Activated CD8-positive, alpha-beta memory T cell treated with anti-CD3 and anti-CD28 coated beads for 36 hours (primary cell): ENCODE measurements at regions not wholly inside any gene's neighbourhood (a gene's known extent, or its start where the extent isn't known, plus 50 kb on each side); places are given as distances from the start of the nearest gene placed in this dataset.

Experiments
- CTCF ChIA-PET: fragments of 350-600 bp; sonication (Branson Sonifier 250); formaldehyde crosslinking; loops from one replicate; lab custom pipeline; 2021; ENCODE audit warnings: antibody characterized with exemption; lab: Charles Lee
- POLR2A ChIA-PET: fragments of 350-600 bp; sonication (Branson Sonifier 250); formaldehyde crosslinking; loops from one replicate; lab custom pipeline; 2021; ENCODE audit warnings: antibody characterized with exemption; lab: Charles Lee

DNA sequence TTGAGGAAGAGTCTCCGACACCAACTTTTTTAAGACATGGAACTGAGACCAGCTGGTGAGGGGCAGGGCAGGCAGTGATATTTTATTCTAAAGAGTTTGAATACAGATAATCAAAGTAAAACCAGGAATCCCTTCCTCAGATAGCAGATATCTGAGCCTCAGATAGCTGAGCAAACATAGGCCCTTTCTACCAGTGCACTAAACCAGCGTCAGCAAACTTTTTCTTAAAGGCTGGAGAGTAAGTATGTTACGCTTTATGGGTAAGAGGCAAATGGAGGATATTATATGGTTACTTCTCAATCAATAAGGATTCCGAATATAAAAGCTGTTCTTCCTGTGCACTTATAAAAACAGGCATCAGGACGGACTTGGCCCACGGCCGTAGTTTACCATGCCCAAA lies 73.9 kb downstream of the WNT5A start:
- POLR2A ChIA-PET = no interaction called here
- CTCF ChIA-PET = no interaction called here

DNA sequence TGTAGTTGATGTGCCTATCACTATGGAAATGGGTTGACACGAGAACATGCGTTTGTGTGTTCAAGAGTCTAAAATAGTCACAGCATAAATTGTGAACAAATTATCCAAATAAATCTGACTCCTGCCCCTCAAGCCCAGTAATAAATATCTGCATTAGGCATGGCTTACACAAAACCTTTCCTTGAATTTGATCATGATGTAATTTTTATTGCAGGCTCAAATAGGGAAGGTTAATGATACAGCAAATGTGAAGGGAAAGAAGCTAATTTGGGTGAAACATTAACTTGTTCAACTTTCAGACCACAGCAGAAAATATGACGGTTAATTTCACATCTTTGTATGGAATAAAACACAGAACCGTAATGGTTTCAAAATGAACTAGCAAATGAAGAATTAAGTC lies 74.6 kb downstream of the WNT5A start:
- ChIA-PET POLR2A (no interaction called here), CTCF (no interaction called here)

DNA sequence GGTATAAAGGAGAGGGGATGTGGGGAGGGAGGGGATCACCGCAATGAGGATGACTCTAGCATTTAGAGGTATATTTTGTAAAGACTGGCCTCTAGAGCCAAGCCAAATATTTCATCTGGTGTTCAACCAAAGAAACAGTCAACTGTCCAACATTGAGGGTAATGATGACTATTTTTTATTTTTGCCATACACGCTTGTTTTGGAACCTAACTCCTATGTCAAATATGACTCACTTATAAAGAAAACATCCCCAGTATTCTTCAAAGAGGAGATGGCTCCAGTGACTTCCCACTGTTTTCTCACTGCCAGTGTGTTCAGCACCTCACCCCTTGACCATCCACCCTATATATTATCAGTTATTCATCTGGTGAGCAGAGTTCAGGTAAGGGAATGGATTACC lies 77.3 kb downstream of the WNT5A start:
- ChIA-PET POLR2A (no interaction called here), CTCF (no interaction called here)

DNA sequence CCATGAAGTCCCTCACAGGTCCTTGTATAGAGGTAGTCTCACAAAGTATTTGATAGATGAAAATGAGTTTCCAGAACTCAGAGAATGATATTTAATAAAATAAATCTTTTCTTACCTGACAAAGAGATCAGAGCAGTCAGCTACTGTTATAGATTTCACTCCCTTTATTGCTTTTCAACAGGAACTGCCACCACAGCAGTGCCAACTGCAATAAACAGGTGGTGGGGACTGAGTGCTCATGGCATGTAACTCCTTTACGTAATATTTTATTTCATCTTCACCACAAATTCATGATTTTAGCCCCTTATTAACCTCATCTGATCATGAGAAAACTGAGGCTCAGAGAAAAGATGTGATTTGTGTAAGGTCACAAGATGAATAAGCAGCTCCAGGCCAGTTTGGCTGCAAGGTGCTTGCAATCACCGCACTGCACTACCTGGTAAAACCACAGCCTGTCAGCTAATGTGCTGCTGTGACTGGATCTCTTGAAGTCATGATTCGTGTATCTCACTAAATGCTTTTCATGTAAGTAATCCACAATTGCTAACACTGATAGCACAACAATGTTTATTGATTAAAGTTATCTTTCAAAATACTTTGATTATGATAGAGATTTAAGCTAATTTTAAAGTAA lies 78.8 kb downstream of the WNT5A start:
- CTCF ChIA-PET = no interaction called here

DNA sequence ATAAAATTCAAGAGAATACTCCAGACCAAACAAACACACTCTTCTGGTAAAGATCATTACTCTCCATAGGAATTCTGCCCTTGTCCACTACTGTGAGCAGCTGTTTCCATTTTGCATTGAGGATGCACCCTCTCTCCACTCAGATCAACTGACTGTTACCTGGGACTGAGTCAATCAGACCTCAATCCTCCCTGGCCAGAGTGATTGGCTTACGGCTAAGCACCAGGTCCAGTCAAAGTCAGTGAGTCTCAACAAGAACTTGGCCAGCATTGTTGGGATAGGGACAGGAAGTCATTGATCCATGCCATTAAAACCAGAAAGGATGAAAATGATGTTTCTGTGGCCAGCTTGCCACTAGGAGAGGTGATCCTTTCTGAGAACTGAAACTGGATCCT lies 79.7 kb downstream of the WNT5A start:
- POLR2A ChIA-PET = no interaction called here
- CTCF ChIA-PET = no interaction called here

More for the DNA sequence above, 78.8 kb downstream of the WNT5A start:
- POLR2A ChIA-PET = no interaction called here

DNA sequence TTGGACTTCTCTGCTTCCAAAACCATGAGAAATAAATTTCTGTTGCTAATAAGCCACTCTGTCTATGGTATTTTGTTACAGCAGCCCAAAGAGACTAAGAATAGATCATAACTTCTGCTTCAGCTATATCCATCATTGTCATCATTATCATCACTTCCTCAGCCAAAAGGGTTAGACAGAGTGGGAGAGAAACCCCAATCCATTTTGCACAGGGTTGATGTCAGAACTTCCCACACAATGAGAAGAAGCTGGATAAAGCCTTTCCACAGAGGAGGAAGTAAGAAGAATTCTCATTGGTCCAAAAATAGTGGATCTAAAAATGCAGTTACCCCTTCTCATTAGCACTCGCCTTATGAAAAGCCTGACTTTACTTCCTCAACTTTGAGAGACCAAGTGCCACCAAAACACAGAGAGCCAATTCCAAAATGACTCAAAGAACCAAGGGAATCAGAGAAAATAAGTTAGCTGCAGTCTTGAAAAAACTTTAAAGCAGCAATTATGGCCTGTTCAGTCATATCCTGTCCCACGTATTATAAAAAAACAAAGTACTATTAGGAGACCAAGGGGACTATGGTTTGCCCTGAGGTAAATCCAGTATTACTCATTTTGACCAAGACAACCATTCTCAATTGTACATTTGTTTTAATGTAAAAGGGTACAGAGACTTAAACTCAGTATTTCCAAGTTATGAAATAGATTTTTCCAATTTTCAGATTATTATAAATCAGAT lies 80.2 kb downstream of the WNT5A start:
- ChIA-PET CTCF (no interaction called here), POLR2A (no interaction called here)

DNA sequence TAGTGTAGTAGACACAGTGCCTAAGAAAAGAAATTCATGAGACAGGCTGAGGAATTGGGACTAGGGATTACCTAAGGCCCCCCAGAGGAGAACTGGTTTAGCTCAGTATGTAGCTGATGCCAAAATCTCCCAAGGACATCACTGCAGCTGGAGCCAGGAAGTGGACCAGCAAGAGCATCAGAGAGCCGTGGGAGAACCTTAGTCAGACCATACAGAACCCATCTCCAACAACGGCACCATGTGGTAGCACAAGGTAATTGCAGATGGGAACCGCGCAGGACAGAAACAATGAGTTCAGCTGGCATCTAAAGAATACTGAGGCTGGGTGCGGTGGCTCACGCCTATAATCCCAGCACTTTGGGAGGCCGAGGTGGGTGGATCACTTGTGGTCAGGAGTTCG lies 81.7 kb downstream of the WNT5A start:
- ChIA-PET POLR2A (no interaction called here), CTCF (no interaction called here)

DNA sequence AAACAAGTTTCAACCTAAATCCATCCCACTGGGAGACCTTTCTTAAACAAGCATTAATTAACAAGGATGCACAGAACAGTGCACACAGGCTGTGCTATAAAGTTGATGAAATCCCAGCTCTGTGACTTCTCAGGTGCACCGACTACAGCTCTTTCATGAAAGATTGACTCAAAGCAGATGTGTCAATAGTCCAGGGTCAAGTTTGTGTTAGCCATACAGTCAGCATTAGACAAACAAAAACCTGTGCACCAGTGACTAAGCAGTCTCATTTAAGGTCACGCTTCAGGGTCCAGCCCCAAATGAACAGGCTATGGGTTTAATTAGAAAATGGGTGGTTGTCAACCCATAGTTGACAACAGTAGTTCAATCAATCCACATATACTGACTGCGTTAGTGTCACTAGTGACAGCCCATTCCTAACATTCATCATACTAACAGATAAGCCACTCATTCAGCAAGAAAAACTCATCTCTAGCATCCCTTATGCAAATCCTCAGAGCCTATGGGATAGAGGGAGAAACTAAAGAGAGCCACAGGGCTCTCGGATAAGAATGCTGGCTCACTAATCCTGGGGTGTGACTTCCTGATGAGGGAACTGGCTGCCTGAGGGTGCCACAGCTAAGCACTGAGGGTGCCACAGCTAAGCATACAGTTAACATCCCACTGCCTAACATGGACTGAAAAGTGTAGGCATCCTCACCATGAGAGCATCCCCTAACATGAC lies 84.1 kb downstream of the WNT5A start:
- POLR2A ChIA-PET = no interaction called here
- CTCF ChIA-PET = no interaction called here

DNA sequence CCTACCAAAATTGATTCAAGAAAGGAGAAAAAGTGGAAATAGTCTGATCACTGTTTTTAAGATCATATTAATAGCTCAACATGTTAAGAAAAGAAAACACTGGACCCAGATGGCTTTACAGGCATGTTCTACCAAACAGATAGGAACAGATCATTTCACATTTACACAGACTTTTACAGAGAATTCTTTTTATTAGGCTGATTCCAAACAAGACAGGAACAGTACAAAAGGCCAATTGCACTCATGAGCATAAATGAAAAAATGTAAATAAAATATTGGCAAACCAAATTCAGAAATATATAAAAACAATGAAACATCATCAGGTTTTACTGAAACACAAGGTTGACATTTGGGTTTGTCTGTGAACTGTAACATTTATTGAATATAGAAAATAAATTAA lies 106.5 kb downstream of the WNT5A start:
- CTCF ChIA-PET = no interaction called here
- POLR2A ChIA-PET = no interaction called here

DNA sequence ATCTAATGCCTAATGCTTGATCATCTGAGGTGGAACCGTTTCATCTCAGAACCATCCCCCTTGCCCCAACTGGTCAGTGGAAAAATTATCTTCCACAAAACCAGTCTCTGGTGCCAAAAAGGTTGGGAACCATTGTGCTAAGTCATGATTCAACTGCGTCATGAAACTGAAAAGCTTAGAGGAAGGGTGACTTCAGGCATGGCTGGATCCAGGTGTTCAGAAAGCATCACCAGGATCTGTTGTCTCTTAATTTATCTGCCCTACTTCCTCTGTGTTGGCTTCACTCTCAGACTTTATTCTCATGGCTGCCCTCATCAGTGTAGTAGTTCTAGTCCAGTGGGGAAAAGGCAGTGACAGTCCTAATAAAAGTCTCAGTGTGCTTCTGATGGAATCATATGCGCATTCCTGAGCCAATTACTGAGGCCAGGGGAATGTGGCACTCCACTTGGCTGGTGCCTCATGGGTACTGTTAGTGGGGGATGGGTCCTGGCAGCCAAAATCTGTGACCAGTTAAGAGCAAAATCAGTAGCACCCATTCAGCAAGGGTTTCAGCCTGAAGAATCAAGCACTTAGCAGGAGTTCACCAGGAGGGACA lies 110.3 kb downstream of the WNT5A start:
- CTCF ChIA-PET = no interaction called here
- POLR2A ChIA-PET = no interaction called here

DNA sequence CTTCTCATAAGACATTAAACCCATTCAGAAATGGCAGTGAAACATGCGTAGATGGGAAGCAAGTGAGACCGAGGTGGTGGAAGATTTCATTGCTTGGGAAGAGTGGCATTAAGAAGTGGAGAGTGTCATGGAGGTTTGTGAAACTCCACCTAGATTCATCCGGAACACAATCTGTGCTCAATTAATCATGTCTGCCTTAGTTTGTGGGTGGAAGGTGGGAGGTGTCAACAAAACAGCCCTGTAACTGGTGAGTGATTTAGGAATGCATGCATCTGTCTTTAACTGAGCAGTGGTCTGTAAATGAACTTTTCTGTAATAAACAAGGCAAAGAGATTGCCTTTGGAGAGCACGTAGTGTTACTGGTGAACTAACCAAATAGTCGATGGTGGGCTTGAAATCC lies 113.7 kb downstream of the WNT5A start:
- CTCF ChIA-PET = no interaction called here
- POLR2A ChIA-PET = no interaction called here

DNA sequence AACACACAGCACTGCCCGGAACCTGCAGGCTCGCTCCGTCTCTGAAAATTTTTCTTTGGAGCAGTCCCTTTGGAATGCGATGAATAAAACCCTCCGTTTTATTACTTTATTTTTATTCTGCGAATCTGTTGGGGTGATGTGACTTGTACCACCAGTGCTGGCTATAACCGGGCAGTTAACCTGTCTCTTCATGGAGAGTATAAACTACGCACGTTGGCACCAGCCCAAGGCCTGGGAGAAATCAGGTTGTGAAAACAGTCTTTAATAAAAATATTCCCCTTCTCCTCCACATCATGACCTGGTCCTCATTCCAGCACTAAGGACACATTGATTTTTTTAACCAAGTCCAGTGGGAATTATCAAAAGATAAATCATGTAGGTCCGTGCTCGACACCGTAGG lies 116.8 kb downstream of the WNT5A start:
- CTCF ChIA-PET = no interaction called here
- POLR2A ChIA-PET = no interaction called here

DNA sequence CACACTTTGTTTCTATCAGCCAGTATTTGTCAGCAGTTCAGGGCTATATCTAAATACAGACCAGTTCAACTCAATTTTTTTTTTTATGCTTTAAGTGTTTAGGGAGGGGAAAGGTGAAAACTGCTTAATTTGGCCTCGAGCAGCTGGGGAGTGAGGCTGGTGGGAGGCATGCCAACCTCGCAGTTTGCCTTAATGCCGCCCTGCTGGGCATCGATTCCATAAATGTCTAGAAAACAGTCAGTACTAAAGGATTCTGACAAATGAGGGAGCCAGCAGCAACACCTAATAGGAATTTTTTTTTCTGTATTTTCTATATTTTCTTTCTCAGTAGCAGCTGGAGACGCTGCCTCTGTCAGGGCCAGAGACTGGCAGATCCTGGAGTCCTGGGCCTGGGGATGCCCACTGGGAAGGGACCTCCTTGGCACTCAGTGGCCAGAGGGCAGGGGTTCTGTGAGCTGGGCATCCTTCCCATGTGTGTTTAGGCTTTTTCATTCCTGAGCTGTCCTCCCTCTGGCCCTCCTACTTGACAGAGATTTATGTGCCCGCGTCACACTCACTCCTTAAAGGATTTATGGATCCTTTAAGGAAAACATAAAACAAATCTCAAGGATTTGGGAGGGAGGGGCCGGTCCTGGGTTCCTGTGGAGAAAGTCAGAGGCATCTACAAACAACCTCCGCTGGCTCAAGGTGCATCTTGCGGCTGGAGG lies 117.8 kb downstream of the WNT5A start:
- ChIA-PET POLR2A (no interaction called here), CTCF (no interaction called here)

DNA sequence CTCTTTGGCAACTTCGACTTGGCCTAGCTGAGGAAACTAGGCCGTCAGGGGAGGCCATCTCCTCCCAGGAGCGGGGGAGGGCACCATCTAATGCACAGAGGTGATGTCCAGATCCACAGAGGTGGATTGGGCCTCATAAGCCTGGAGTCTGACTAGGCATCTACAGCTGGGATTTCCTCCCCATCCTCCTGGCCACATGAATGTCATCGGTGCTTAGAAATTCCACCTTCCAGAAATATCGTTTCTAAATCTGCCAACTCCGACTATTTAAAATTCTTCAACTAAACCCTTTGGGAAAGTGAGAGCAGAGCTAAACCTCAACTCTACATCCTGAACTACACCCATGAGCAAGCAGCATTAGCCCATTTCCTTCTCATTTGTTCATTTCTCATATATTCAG lies 118.7 kb downstream of the WNT5A start:
- CTCF ChIA-PET = no interaction called here
- POLR2A ChIA-PET = no interaction called here

DNA sequence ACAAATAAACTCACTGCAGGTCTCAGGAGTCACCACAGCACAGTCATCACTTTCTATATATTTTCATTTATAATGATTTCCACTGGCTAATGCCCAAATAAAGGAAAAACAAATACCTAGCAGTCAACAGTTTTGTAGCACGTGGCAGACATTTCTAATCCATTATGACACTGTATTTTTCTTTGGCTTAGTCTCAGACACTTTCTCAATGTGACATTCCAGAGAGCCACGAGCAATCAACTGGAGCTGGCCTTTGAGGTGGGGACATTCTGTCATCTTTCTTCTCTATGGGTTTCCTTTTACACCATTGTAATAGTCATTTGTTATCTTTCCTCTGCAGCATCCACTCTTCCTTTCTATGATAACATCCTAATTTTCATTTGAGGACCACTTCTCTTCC lies 119.7 kb downstream of the WNT5A start:
- POLR2A ChIA-PET = no interaction called here
- CTCF ChIA-PET = no interaction called here

DNA sequence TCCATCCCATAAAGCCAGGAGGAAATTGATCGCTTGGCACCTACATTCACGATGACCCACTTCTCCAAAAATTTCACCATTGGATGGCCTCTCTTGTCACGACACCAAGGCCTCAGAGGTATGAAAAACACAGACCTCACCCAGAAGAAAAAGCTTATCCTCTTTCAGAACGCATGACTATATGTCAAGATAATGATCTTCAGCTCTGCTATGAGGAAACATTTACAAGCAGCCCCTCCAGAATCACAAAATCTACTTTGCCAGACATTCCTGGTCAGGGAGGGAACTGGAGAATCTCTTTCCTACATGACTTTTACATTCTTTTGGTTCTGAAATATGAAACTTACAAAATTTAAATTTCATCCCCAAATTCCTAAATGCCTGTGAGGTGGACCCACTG lies 122.7 kb downstream of the WNT5A start:
- ChIA-PET POLR2A (no interaction called here), CTCF (no interaction called here)

DNA sequence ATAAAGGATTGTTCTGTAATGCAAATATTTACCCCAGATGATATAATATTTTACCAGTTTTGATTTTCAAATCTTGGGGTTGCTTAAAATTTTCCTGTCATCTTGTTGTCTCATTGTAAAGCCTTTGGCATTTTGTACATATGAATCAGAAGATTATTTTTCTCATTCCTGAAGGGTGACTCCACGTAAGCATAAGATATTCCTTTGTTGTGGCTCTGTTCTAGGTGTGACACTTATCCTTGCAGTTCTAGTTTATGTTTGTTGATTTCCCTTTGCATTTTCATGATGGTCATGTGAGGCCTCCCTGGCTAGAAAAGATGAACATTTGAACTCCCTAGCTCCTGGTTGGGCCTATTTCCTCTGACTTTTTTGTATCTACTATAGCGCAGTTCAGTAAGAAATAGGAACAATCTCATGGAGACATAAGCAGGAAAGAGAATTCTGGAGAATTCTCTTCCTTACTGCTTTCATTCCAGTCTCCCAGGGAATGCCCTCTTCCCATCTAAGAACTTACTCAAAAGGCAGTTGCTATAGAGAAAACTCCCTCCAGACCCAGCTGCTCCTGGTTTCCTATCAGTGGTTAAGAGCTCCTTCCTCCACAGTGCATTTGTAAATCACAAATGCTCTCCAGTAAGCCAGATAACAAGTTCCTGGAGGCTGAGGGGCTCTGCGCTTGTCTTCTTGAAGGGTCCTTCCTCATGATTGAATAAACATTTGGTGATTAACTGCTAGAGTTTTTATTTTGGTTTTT lies 124.7 kb downstream of the WNT5A start:
- POLR2A ChIA-PET = no interaction called here
- CTCF ChIA-PET = no interaction called here

DNA sequence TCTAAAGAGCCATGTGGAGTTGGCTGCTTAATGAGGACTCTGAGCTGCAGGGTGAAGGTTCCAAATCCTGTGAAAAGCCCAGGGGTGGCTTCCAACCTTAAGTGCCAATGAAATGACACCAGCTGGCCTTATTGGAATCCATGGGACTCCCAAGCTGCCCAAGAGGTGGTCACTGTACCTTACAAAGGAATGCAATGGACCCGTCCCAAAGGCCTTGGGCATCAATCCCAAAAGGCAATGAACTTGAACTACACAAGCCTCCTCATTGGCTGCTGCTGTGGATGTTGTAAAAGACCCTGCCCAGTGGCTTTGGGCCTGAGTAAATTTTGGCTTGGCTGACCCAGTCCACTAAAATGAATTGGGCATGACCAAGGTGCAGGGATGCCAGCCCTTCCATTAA lies 129.3 kb downstream of the WNT5A start:
- ChIA-PET POLR2A (no interaction called here), CTCF (no interaction called here)

DNA sequence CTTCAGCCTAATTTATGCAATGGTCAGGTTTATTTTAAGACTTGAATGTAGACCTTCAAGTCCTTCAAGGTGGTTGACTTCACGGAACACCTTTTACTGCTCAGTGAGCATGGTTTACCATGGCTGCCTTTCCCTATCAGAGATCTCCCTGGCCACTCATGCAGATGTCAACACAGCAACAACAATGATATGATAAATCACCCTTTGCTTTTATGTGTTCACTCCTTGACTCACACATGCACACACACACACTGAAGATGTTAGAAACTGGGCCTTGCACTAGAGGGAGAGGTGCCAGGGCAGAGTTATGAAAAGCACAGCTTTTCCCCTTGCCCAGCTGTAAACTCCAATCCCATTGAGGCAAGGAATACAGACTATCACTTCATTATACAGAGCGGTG lies 134.4 kb downstream of the WNT5A start:
- CTCF ChIA-PET = no interaction called here
- POLR2A ChIA-PET = no interaction called here
